Neural progenitor cell (in vitro differentiated cells): ENCODE measurements at regions not wholly inside any gene's neighbourhood (a gene's known extent, or its start where the extent isn't known, plus 50 kb on each side); places are given as distances from the start of the nearest gene placed in this dataset.

Experiments used
- DNase-seq: peaks from one replicate; pipeline ENCODE4 v3.0.0-alpha.2; 2016; ENCODE audit warnings: low spot score
- H2AFZ ChIP-seq: fragments of 200-600 bp; sonication (generic); replicated peaks from 2 replicates; pipeline ENCODE4 v1.6.1; 2016; ENCODE audit warnings: antibody characterized with exemption
- H3F3A ChIP-seq: fragments of 200-600 bp; sonication (generic); 2 replicates; pipeline ENCODE4 v1.6.1; 2016; ENCODE audit warnings: antibody characterized with exemption, low read depth
- H3K27ac ChIP-seq: fragments of 200-600 bp; sonication (generic); 2 replicates; pipeline ENCODE4 v1.5.1; 2016; ENCODE audit warnings: mild to moderate bottlenecking
- H3K27me3 ChIP-seq: fragments of 200-600 bp; sonication (generic); 2 replicates; pipeline ENCODE4 v1.6.1; 2016; ENCODE audit warnings: mild to moderate bottlenecking, moderate library complexity
- H3K36me3 ChIP-seq: fragments of 200-600 bp; sonication (generic); 2 replicates; pipeline ENCODE4 v1.5.1; 2016
- H3K4me1 ChIP-seq: fragments of 200-600 bp; sonication (generic); 2 replicates; pipeline ENCODE4 v1.6.1; 2016; ENCODE audit warnings: mixed run types
- H3K4me2 ChIP-seq: fragments of 200-600 bp; sonication (generic); 2 replicates; pipeline ENCODE4 v1.6.1; 2016
- H3K4me3 ChIP-seq: fragments of 200-600 bp; sonication (generic); 2 replicates; pipeline ENCODE4 v1.5.1; 2016
- H3K79me2 ChIP-seq: fragments of 200-600 bp; sonication (generic); 2 replicates; pipeline ENCODE4 v1.6.1; 2016; ENCODE audit warnings: low read depth
- H3K9ac ChIP-seq: fragments of 200-600 bp; sonication (generic); 2 replicates; pipeline ENCODE4 v1.6.1; 2016
- H3K9me3 ChIP-seq: fragments of 200-600 bp; sonication (generic); 2 replicates; pipeline ENCODE4 v1.5.1; 2016; ENCODE audit warnings: low read depth
- H4K20me1 ChIP-seq: fragments of 200-600 bp; sonication (generic); 2 replicates; pipeline ENCODE4 v1.6.1; 2016; ENCODE audit warnings: low read depth
- H3K27ac Mint-ChIP-seq: 3 replicates; pipeline ENCODE4 v1.8.0; 2021; ENCODE audit warnings: mixed read lengths
- H3K27me3 Mint-ChIP-seq: 2 replicates; pipeline ENCODE4 v1.8.0; 2022; ENCODE audit warnings: low read depth, mild to moderate bottlenecking, inconsistent platforms, moderate library complexity, mixed read lengths; ENCODE audit not compliant: insufficient read depth
- H3K36me3 Mint-ChIP-seq: 3 replicates; pipeline ENCODE4 v1.8.0; 2021; ENCODE audit warnings: mixed read lengths
- H3K4me1 Mint-ChIP-seq: 3 replicates; pipeline ENCODE4 v1.8.0; 2021; ENCODE audit warnings: mixed read lengths
- H3K4me3 Mint-ChIP-seq: 3 replicates; pipeline ENCODE4 v1.8.0; 2021; ENCODE audit warnings: mild to moderate bottlenecking, moderate library complexity, mixed read lengths
- H3K9me3 Mint-ChIP-seq: 3 replicates; pipeline ENCODE4 v1.8.0; 2020; ENCODE audit warnings: mixed read lengths
- CTCF ChIP-seq: fragments of 200-600 bp; sonication (generic); IDR thresholded peaks from 2 replicates; pipeline ENCODE4 v1.5.1; 2017; ENCODE audit warnings: antibody characterized with exemption, mild to moderate bottlenecking
- EZH2 ChIP-seq: fragments of 200-600 bp; sonication (generic); IDR thresholded peaks from 2 replicates; pipeline ENCODE4 v1.6.1; 2017; ENCODE audit warnings: antibody characterized with exemption, mild to moderate bottlenecking, moderate library complexity
- EZH2phosphoT487 ChIP-seq: fragments of 200-600 bp; sonication (generic); IDR thresholded peaks from 2 replicates; pipeline ENCODE4 v1.6.1; 2017; ENCODE audit warnings: antibody characterized with exemption

GRCh38 chr6:142627474-142627873 is 317.5 kb downstream of the HIVEP2 start:
- Mint-ChIP-seq H3K9me3 (no peaks in the 10 kb centered on the region), H3K27me3 (no peaks in the 10 kb centered on the region), H3K27ac (no peak overlapping the region), H3K4me1 (no peaks in the 10 kb centered on the region), H3K4me3 (no peak overlapping the region), H3K36me3 (no peaks in the 10 kb centered on the region)
- Histone ChIP-seq H3K9me3 (no peaks in the 10 kb centered on the region), H3K4me2 (no peak overlapping the region), H3K4me1 (peaks cover 5% of the 10 kb centered on the region), H3K27me3 (no peaks in the 10 kb centered on the region), H3K79me2 (no peaks in the 10 kb centered on the region), H3K27ac (no peak overlapping the region), H4K20me1 (no peaks in the 10 kb centered on the region), H3K36me3 (no peaks in the 10 kb centered on the region), H3K4me3 (no peak overlapping the region), H3K9ac (no peak overlapping the region), H3F3A (no peaks in the 10 kb centered on the region), H2AFZ (no peak overlapping the region)
- DNase-seq = no peak
- no peak for TF ChIP-seq CTCF
- TF ChIP-seq EZH2phosphoT487 = no peak

GRCh38 chr6:142631517-142632385 is 313.2 kb downstream of the HIVEP2 start:
- H3K79me2 ChIP-seq = no peaks in the 10 kb centered on the region
- H2AFZ ChIP-seq = no peak overlapping the region
- Mint-ChIP-seq H3K27ac (no peak overlapping the region), H3K4me1 (no peaks in the 10 kb centered on the region), H3K9me3 (no peaks in the 10 kb centered on the region), H3K4me3 (no peak overlapping the region), H3K27me3 (no peaks in the 10 kb centered on the region), H3K36me3 (no peaks in the 10 kb centered on the region)
- no peaks in the 10 kb centered on the region for H3K36me3 ChIP-seq
- no peak overlapping the region for H3K9ac ChIP-seq
- no peaks in the 10 kb centered on the region for H3K27me3 ChIP-seq
- no peak for TF ChIP-seq EZH2
- TF ChIP-seq EZH2phosphoT487 = no peak
- TF ChIP-seq CTCF = no peak
- no peaks in the 10 kb centered on the region for H3F3A ChIP-seq
- H3K4me2 ChIP-seq = no peak overlapping the region
- no peak for DNase-seq
- H4K20me1 ChIP-seq = no peaks in the 10 kb centered on the region
- H3K9me3 ChIP-seq = no peaks in the 10 kb centered on the region
- no peaks in the 10 kb centered on the region for H3K4me1 ChIP-seq
- no peak overlapping the region for H3K27ac ChIP-seq
- H3K4me3 ChIP-seq = no peak overlapping the region

GRCh38 chr6:142633317-142633716 is 311.7 kb downstream of the HIVEP2 start:
- no peak overlapping the region for H3K9ac ChIP-seq

More at GRCh38 chr6:142633317-142633716, 311.7 kb downstream of the HIVEP2 start:
- H3K36me3 ChIP-seq = no peaks in the 10 kb centered on the region
- no peak overlapping the region for H3K4me3 Mint-ChIP-seq
- no peak overlapping the region for H2AFZ ChIP-seq
- no peaks in the 10 kb centered on the region for H4K20me1 ChIP-seq
- no peak overlapping the region for H3K27ac ChIP-seq
- no peaks in the 10 kb centered on the region for H3K4me1 Mint-ChIP-seq
- no peaks in the 10 kb centered on the region for H3K9me3 ChIP-seq
- no peak overlapping the region for H3K4me2 ChIP-seq
- no peaks in the 10 kb centered on the region for H3K4me1 ChIP-seq
- no peaks in the 10 kb centered on the region for H3K9me3 Mint-ChIP-seq
- H3K27me3 Mint-ChIP-seq = no peaks in the 10 kb centered on the region
- no peak for DNase-seq
- H3K79me2 ChIP-seq = no peaks in the 10 kb centered on the region
- no peak overlapping the region for H3K27ac Mint-ChIP-seq
- no peak for TF ChIP-seq CTCF
- TF ChIP-seq EZH2 = no peak
- no peak for TF ChIP-seq EZH2phosphoT487
- H3K27me3 ChIP-seq = no peaks in the 10 kb centered on the region
- H3K4me3 ChIP-seq = no peak overlapping the region
- H3K36me3 Mint-ChIP-seq = no peaks in the 10 kb centered on the region
- no peaks in the 10 kb centered on the region for H3F3A ChIP-seq
